ENCODE measurements at regions not wholly inside any gene's neighbourhood (a gene's known extent, or its start where the extent isn't known, plus 50 kb on each side); places are given as distances from the start of the nearest gene placed in this dataset.

DNA sequence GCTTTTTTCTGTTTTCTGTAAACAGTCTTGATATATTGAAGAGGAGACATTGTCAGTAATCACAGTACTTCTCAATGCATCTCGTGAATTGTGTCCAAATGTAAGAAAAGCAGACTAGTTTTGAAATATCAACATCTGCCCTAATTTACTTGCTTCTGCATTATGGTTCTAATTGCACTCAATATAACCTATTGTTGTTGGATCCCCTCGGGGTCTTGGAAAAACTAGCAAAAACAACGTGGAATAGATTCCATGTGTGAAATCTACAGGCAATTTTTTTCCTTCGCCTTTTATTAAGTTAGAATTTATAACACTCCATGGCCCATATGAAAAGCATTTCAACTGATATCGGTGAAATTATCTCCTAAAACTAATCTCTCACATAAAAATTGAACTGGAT is 236.5 kb downstream of the TTLL7 start:
- H3K4me1 Mint-ChIP-seq (ENCODE audit: low read depth) = peaks cover 2% of the 10 kb centered on the region
- H3K27ac Mint-ChIP-seq = no peak overlapping the region
- no peaks in the 10 kb centered on the region for H3K9me3 Mint-ChIP-seq (ENCODE audit: low read depth)
- no peaks in the 10 kb centered on the region for H3K36me3 Mint-ChIP-seq
- H3K4me3 Mint-ChIP-seq = no peak overlapping the region
- H3K27me3 Mint-ChIP-seq = peaks cover 4% of the 10 kb centered on the region

GRCh38 chr1:83762039-83762365 is 236.9 kb downstream of the TTLL7 start:
- Mint-ChIP-seq H3K36me3 (no peaks in the 10 kb centered on the region), H3K27me3 (peaks cover 4% of the 10 kb centered on the region), H3K4me3 (no peak overlapping the region), H3K4me1 (ENCODE audit: low read depth) (peaks cover 2% of the 10 kb centered on the region), H3K27ac (no peak overlapping the region), H3K9me3 (ENCODE audit: low read depth) (no peaks in the 10 kb centered on the region)

- H3K4me3 Mint-ChIP-seq = no peak overlapping the region
- no peaks in the 10 kb centered on the region for H3K36me3 Mint-ChIP-seq
- no peak overlapping the region for H3K27ac Mint-ChIP-seq
These were observed 237.5 kb downstream of the TTLL7 start for GRCh38 chr1:83761167-83762038.

DNA sequence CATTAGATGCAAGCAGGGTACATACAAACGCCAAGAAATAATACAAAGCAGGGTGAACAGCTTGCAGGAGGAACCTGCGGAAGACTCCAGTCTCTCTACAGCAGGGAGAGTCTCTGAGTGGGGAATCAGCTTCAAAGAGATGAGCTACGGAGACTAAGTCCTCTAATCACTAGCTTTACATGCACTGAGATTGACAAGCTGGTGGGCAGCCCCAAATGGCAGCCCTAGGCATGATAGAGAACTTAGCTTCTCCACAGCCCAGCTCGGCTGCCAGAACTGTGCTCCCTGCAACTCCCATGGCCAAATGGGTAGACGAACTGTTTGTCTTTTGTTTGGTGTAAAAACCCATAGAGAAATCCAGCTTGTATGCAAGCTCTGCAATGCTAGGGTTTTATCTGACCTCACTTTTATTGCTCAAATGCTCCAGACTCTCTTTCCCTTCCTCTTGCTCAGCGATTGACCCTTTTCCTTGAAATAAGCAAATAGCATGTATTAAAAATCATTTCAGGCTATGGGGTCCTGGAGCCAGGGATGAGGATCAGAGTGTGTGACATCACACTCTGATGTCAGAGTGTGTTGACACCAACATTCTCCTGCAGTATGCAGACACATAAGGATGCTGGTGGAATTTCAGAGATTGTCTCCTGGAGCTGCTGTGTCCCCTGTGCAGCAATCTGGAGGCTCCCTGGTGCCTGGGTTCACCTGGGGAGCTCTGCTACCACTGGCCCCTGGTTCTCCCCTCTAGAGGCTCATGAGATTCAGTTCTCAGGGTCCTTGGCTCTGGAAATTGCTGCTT is 238.5 kb downstream of the TTLL7 start:
- H3K4me1 Mint-ChIP-seq (ENCODE audit: low read depth) = peaks cover 2% of the 10 kb centered on the region
- H3K27me3 Mint-ChIP-seq = peaks cover 4% of the 10 kb centered on the region
- no peak overlapping the region for H3K4me3 Mint-ChIP-seq
- no peak overlapping the region for H3K27ac Mint-ChIP-seq
- no peaks in the 10 kb centered on the region for H3K36me3 Mint-ChIP-seq
- no peaks in the 10 kb centered on the region for H3K9me3 Mint-ChIP-seq (ENCODE audit: low read depth)

More at GRCh38 chr1:83761167-83762038, 237.5 kb downstream of the TTLL7 start:
- no peaks in the 10 kb centered on the region for H3K9me3 Mint-ChIP-seq (ENCODE audit: low read depth)
- peaks cover 2% of the 10 kb centered on the region for H3K4me1 Mint-ChIP-seq (ENCODE audit: low read depth)
- H3K27me3 Mint-ChIP-seq = peaks cover 4% of the 10 kb centered on the region

GRCh38 chr1:83756984-83757717 is 241.8 kb downstream of the TTLL7 start:
- no peak overlapping the region for H3K27ac Mint-ChIP-seq
- H3K4me3 Mint-ChIP-seq = no peak overlapping the region
- H3K27me3 Mint-ChIP-seq = peaks cover 4% of the 10 kb centered on the region
- H3K9me3 Mint-ChIP-seq (ENCODE audit: low read depth) = no peaks in the 10 kb centered on the region
- no peaks in the 10 kb centered on the region for H3K36me3 Mint-ChIP-seq
- H3K4me1 Mint-ChIP-seq (ENCODE audit: low read depth) = peaks cover 2% of the 10 kb centered on the region

- H3K4me1 Mint-ChIP-seq (ENCODE audit: low read depth) = no peaks in the 10 kb centered on the region
- H3K4me3 Mint-ChIP-seq = no peak overlapping the region
- no peaks in the 10 kb centered on the region for H3K27me3 Mint-ChIP-seq
- H3K27ac Mint-ChIP-seq = no peak overlapping the region
- peaks cover 2% of the 10 kb centered on the region for H3K36me3 Mint-ChIP-seq
- H3K9me3 Mint-ChIP-seq (ENCODE audit: low read depth) = peaks cover 6% of the 10 kb centered on the region
These were observed 247.3 kb downstream of the TTLL7 start for GRCh38 chr1:83751602-83752001.

DNA sequence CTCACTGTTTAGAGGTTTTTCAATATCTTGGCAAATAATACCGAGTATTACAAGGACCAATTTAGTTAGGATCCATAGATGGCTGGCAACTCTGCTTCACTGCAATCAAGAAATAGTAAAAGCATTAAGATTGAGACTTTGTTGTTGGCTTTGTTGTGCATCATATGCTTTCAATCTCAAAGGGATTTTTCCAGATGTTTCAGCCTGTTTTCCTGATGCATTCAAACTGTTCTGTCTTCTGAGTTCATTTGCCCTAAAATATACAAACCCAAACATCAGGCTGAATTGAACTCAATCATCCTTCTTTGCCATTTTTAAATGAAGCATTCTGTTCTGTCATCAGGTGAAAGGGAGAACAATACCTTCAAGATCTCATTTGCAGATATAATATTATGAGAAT is 248.7 kb downstream of the TTLL7 start:
- H3K36me3 Mint-ChIP-seq = peaks cover 2% of the 10 kb centered on the region
- no peaks in the 10 kb centered on the region for H3K27me3 Mint-ChIP-seq
- peaks cover 6% of the 10 kb centered on the region for H3K9me3 Mint-ChIP-seq (ENCODE audit: low read depth)
- no peaks in the 10 kb centered on the region for H3K4me1 Mint-ChIP-seq (ENCODE audit: low read depth)
- H3K4me3 Mint-ChIP-seq = no peak overlapping the region
- no peak overlapping the region for H3K27ac Mint-ChIP-seq

- Mint-ChIP-seq H3K4me3 (no peak overlapping the region), H3K4me1 (ENCODE audit: low read depth) (no peaks in the 10 kb centered on the region), H3K36me3 (peaks cover 2% of the 10 kb centered on the region)
These were observed 251.0 kb downstream of the TTLL7 start for GRCh38 chr1:83747853-83748482.

GRCh38 chr1:83746234-83746633 is 252.7 kb downstream of the TTLL7 start:
- no peaks in the 10 kb centered on the region for H3K27me3 Mint-ChIP-seq
- no peak overlapping the region for H3K27ac Mint-ChIP-seq
- H3K4me3 Mint-ChIP-seq = no peak overlapping the region
- H3K4me1 Mint-ChIP-seq (ENCODE audit: low read depth) = no peaks in the 10 kb centered on the region
- H3K9me3 Mint-ChIP-seq (ENCODE audit: low read depth) = peaks cover 2% of the 10 kb centered on the region
- peaks cover 2% of the 10 kb centered on the region for H3K36me3 Mint-ChIP-seq

More at GRCh38 chr1:83747853-83748482, 251.0 kb downstream of the TTLL7 start:
- no peak overlapping the region for H3K27ac Mint-ChIP-seq
- peaks cover 6% of the 10 kb centered on the region for H3K9me3 Mint-ChIP-seq (ENCODE audit: low read depth)
- no peaks in the 10 kb centered on the region for H3K27me3 Mint-ChIP-seq

- Mint-ChIP-seq H3K27ac (no peak overlapping the region), H3K4me3 (no peak overlapping the region), H3K9me3 (ENCODE audit: low read depth) (no peaks in the 10 kb centered on the region), H3K27me3 (no peaks in the 10 kb centered on the region), H3K36me3 (peaks cover 1% of the 10 kb centered on the region), H3K4me1 (ENCODE audit: low read depth) (no peaks in the 10 kb centered on the region)
These were observed 256.5 kb downstream of the TTLL7 start for GRCh38 chr1:83742446-83742845.

GRCh38 chr1:83741770-83742169 is 257.2 kb downstream of the TTLL7 start:
- no peaks in the 10 kb centered on the region for H3K27me3 Mint-ChIP-seq
- H3K9me3 Mint-ChIP-seq (ENCODE audit: low read depth) = no peaks in the 10 kb centered on the region
- no peaks in the 10 kb centered on the region for H3K4me1 Mint-ChIP-seq (ENCODE audit: low read depth)
- no peak overlapping the region for H3K4me3 Mint-ChIP-seq
- no peaks in the 10 kb centered on the region for H3K36me3 Mint-ChIP-seq
- H3K27ac Mint-ChIP-seq = no peak overlapping the region

DNA sequence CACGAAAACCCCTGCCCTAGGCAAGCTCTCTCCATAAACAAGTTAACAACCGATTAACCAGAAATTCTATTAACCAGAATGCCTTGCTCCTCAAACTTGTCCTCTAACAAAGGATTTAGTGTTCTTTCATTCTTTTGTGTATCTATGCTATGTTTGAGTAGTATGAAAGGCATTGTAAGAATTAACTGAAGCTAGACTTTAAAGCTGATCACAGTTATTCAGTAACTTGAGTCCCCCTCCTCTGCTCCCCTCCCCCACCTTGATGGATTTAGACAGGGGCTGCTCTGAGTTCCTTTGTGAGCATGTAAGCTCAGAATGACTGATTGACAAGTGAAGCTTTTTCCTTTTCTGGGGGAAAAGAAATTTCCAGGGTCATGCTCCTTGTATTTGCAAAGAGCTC is 257.6 kb downstream of the TTLL7 start:
- H3K27me3 Mint-ChIP-seq = no peaks in the 10 kb centered on the region
- no peak overlapping the region for H3K27ac Mint-ChIP-seq
- no peaks in the 10 kb centered on the region for H3K36me3 Mint-ChIP-seq
- no peaks in the 10 kb centered on the region for H3K9me3 Mint-ChIP-seq (ENCODE audit: low read depth)
- H3K4me3 Mint-ChIP-seq = no peak overlapping the region
- no peaks in the 10 kb centered on the region for H3K4me1 Mint-ChIP-seq (ENCODE audit: low read depth)

- H3K4me3 Mint-ChIP-seq = no peak overlapping the region
- no peaks in the 10 kb centered on the region for H3K27me3 Mint-ChIP-seq
- H3K9me3 Mint-ChIP-seq (ENCODE audit: low read depth) = no peaks in the 10 kb centered on the region
- no peaks in the 10 kb centered on the region for H3K4me1 Mint-ChIP-seq (ENCODE audit: low read depth)
- H3K36me3 Mint-ChIP-seq = peaks cover 2% of the 10 kb centered on the region
- H3K27ac Mint-ChIP-seq = no peak overlapping the region
These were observed 263.4 kb downstream of the TTLL7 start for GRCh38 chr1:83735526-83735925.

DNA sequence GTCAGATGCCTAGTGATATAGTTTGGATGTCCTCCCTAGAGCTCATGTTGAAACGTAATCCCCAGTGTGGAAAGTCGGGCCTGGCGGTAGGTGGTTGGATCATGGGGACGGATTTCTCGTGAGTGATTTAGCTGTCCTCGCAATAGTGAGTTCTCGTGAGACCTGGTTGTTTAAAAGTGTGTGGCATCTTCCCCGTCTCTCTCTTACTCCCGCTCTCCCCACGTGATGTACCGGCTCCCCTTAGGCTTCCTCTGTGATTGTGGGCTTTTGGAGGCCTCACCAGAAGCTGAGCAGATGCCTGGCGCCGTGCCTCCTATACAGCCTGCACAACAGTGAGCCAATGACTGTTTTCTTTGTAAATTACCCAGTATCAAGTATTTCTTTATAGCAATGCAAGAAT is 264.5 kb downstream of the TTLL7 start:
- Mint-ChIP-seq H3K27ac (no peak overlapping the region), H3K36me3 (peaks cover 2% of the 10 kb centered on the region), H3K9me3 (ENCODE audit: low read depth) (no peaks in the 10 kb centered on the region), H3K27me3 (no peaks in the 10 kb centered on the region), H3K4me3 (no peak overlapping the region), H3K4me1 (ENCODE audit: low read depth) (no peaks in the 10 kb centered on the region)
